DND-41 (cell line): ENCODE measurements at regions not wholly inside any gene's neighbourhood (a gene's known extent, or its start where the extent isn't known, plus 50 kb on each side); places are given as distances from the start of the nearest gene placed in this dataset.

Experiments used
- ATAC-seq: fragments of 200-7000 bp; cut with Tn5 transposase; 3 replicates; pipeline ENCODE4 v1.9.1; 2021; ENCODE audit warnings: low read depth; ENCODE audit not compliant: insufficient read depth
- DNase-seq: peaks from one replicate; pipeline ENCODE4 v3.0.0-alpha.2; 2020
- H2AFZ ChIP-seq: 2 replicates; pipeline ENCODE4 v1.6.0; 2012; ENCODE audit warnings: low read depth, low read length
- H3K27ac ChIP-seq: 2 replicates; pipeline ENCODE4 v1.5.1; 2012; ENCODE audit warnings: low read length, inconsistent platforms
- H3K27me3 ChIP-seq: fragments of 200-600 bp; sonication (generic); 2 replicates; pipeline ENCODE4 v1.6.0; 2012; ENCODE audit warnings: low read length, mild to moderate bottlenecking, inconsistent platforms; ENCODE audit not compliant: insufficient read depth, poor library complexity
- H3K36me3 ChIP-seq: 2 replicates; pipeline ENCODE4 v1.5.1; 2012; ENCODE audit warnings: low read length, inconsistent platforms; ENCODE audit not compliant: insufficient read depth
- H3K4me1 ChIP-seq: 2 replicates; pipeline ENCODE4 v1.5.1; 2012; ENCODE audit warnings: mild to moderate bottlenecking, low read length; ENCODE audit not compliant: insufficient read depth
- H3K4me2 ChIP-seq: 2 replicates; pipeline ENCODE4 v1.6.0; 2012; ENCODE audit warnings: mild to moderate bottlenecking, moderate library complexity, low read length, inconsistent platforms; ENCODE audit not compliant: insufficient read depth
- H3K4me3 ChIP-seq, 2 experiments: fragments of 200-600 bp in 1 of 2; shearing (Covaris generic) in 1 of 2; 2 replicates each; pipeline ENCODE4 v1.5.1; 2012 to 2016; ENCODE audit warnings: inconsistent platforms in 2 of 2, low read length in 2 of 2, mild to moderate bottlenecking in 2 of 2, low read depth in 1 of 2, moderate library complexity in 1 of 2
- H3K79me2 ChIP-seq: 2 replicates; pipeline ENCODE4 v1.6.0; 2012; ENCODE audit warnings: low read length, inconsistent platforms; ENCODE audit not compliant: insufficient read depth
- H3K9ac ChIP-seq: 2 replicates; pipeline ENCODE4 v1.6.0; 2012; ENCODE audit warnings: low read depth, mild to moderate bottlenecking, inconsistent platforms, low read length, moderate library complexity
- H3K9me3 ChIP-seq: 2 replicates; pipeline ENCODE4 v1.5.1; 2012; ENCODE audit warnings: low read length, moderate library complexity, mild to moderate bottlenecking, inconsistent platforms; ENCODE audit not compliant: insufficient read depth, severe bottlenecking
- H4K20me1 ChIP-seq: 2 replicates; pipeline ENCODE4 v1.6.0; 2012; ENCODE audit warnings: low read length; ENCODE audit not compliant: insufficient read depth
- EZH2 ChIP-seq: IDR thresholded peaks from 3 replicates; pipeline ENCODE4 v1.6.1; 2012; ENCODE audit warnings: borderline replicate concordance, low read depth, mild to moderate bottlenecking, moderate library complexity, low read length, inconsistent platforms; ENCODE audit not compliant: severe bottlenecking
- TF ChIP-seq, protein P1 (sequence below): IDR thresholded peaks from 2 replicates; pipeline ENCODE4 v1.5.1; 2012; ENCODE audit warnings: borderline replicate concordance, low read length, moderate library complexity, mild to moderate bottlenecking; ENCODE audit not compliant: poor library complexity, severe bottlenecking; ENCODE audit errors: extremely low read depth

DNA sequence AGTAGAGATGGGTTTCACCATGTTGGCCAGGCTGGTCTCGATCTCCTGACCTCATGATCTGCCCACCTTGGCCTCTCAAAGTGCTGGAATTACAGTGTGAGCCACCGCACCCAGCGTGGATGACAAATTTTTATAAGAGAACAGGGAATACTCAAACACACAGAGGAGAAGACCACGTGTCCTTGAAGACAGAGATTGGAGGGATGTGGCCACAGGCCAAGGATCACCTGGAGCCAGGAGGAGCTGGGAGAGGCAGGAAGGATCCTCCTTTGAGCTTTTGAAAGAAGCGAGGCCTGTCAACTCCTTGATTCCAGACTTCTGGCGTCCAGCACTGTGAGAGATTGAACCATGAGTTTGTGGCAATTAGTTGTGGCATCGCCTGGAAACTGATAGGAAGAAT, 1049.5 kb downstream of the TBC1D22A start:
- no peak overlapping the region for H3K4me2 ChIP-seq
- H4K20me1 ChIP-seq: no peaks in the 10 kb centered on the region
- DNase-seq (no peak), ATAC-seq (no peak)
- H3K27me3 ChIP-seq: no peaks in the 10 kb centered on the region
- H3K9ac ChIP-seq: no peak overlapping the region
- H3K27ac ChIP-seq: no peak overlapping the region
- TF ChIP-seq, protein P1, sequence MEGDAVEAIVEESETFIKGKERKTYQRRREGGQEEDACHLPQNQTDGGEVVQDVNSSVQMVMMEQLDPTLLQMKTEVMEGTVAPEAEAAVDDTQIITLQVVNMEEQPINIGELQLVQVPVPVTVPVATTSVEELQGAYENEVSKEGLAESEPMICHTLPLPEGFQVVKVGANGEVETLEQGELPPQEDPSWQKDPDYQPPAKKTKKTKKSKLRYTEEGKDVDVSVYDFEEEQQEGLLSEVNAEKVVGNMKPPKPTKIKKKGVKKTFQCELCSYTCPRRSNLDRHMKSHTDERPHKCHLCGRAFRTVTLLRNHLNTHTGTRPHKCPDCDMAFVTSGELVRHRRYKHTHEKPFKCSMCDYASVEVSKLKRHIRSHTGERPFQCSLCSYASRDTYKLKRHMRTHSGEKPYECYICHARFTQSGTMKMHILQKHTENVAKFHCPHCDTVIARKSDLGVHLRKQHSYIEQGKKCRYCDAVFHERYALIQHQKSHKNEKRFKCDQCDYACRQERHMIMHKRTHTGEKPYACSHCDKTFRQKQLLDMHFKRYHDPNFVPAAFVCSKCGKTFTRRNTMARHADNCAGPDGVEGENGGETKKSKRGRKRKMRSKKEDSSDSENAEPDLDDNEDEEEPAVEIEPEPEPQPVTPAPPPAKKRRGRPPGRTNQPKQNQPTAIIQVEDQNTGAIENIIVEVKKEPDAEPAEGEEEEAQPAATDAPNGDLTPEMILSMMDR: no peak
- no peak for TF ChIP-seq EZH2
- no peaks in the 10 kb centered on the region for H3K36me3 ChIP-seq
- no peaks in the 10 kb centered on the region for H3K79me2 ChIP-seq
- peaks cover 3% of the 10 kb centered on the region for H3K9me3 ChIP-seq
- H3K4me1 ChIP-seq: no peaks in the 10 kb centered on the region
- H3K4me3 ChIP-seq: no peak overlapping the region
- no peak overlapping the region for H2AFZ ChIP-seq

DNA sequence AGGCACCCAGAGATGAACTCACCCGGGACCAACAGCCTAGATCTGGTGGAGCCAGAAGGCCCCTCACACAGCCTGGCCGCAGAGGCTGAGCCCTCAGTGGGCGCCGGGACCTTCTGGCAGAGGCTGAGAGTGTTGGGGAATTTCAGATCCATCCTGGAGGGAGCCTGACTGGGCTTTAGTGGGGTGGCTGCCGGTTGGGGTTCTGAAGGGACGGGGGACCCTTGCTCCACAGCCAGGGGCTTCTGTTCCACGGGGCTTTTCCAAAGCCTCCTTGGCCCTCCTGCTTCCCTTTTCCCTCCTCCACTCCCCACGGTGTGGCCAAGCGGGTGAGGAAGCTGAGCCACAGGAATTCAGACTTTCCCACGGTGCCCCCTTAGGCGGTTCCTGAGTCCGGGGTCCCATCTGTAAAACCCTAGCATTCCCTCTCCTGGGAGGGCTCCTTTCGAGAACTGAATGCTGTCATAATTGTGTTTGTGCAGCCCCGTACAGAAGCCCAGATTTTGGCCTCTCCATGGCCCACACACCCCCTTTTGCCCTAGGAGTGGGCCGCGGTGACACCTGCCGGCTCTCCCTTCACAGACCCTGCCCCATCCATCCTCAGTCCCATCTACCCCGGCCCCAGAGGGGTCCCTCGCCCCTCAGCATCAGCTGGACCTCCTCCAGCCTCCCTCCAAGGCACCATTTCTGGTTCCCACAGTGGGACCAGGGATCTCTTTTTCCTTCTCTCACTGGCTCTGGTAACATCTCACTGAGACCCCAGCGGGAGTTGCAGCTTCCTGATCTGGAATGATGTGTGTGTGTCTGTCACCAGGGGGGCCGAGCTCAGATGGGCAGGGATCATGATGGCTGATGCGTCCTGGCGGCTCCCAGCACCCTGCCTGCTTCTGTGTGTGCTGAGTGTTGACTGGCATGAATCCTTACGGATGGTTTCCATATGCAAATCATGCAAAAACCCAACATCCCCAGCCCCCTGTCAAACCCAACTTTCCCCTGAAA, 1048.4 kb downstream of the TBC1D22A start:
- Histone ChIP-seq H3K27ac (no peak overlapping the region), H3K4me3 (no peak overlapping the region), H3K4me1 (no peaks in the 10 kb centered on the region), H3K36me3 (no peaks in the 10 kb centered on the region), H4K20me1 (no peaks in the 10 kb centered on the region), H3K9me3 (peaks cover 3% of the 10 kb centered on the region), H3K4me2 (no peak overlapping the region), H2AFZ (no peak overlapping the region), H3K27me3 (no peaks in the 10 kb centered on the region), H3K79me2 (no peaks in the 10 kb centered on the region), H3K9ac (no peak overlapping the region)
- no peak for ATAC-seq
- TF ChIP-seq, protein P1: no peak
- no peak for TF ChIP-seq EZH2
- DNase-seq: no peak

DNA sequence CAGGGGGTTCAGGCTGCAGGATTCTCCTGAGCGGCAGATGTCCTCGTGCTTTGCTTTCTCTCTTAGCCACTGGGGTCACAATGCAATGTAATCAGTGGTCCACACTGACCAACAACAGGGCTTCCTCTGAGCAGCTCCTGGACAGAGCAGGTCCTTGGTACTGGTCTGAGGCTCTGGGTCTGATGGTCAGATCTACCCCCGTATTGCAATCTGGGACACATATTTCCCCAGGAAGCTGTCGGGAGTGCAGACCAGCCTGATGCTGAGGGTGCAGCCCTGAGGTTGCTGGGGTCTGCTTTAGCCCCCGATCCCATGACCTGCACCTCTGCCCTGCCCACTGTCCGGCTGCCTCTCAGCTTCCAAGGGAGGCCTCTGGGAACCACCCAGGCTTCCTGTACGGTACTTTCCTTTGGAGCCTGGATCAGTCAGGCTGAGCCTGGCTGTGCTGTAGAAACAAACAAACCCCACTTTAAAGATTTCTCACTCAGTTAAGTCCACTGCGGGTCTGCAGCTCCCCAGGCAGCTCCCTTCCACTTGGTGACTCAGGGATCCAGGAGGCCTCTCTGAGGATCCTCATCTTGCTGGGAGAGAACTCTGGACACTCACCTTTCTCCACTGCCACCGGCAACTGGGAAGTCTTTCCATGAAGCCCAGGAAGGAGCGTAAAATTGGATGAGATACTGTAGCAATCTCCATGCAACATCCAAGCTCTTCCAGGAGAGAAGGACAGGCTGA, 1046.6 kb downstream of the TBC1D22A start:
- no peak overlapping the region for H3K9ac ChIP-seq
- no peaks in the 10 kb centered on the region for H3K4me1 ChIP-seq
- DNase-seq (no peak), ATAC-seq (no peak)
- no peaks in the 10 kb centered on the region for H3K36me3 ChIP-seq
- no peak for TF ChIP-seq EZH2
- TF ChIP-seq, protein P1: no peak
- no peak overlapping the region for H2AFZ ChIP-seq
- no peaks in the 10 kb centered on the region for H4K20me1 ChIP-seq
- no peaks in the 10 kb centered on the region for H3K79me2 ChIP-seq
- H3K9me3 ChIP-seq: no peaks in the 10 kb centered on the region
- no peak overlapping the region for H3K4me2 ChIP-seq
- H3K27me3 ChIP-seq: no peaks in the 10 kb centered on the region
- no peak overlapping the region for H3K27ac ChIP-seq
- H3K4me3 ChIP-seq: no peak overlapping the region
